ENCODE measurements at regions not wholly inside any gene's neighbourhood (a gene's known extent, or its start where the extent isn't known, plus 50 kb on each side); places are given as distances from the start of the nearest gene placed in this dataset.

GRCh38 chr10:78185693-78186055 is 152.0 kb downstream of the RPS24 start:
- TF ChIP-seq CTCF (IDR thresholded peaks at IDR 0.05), result no peak
- TF ChIP-seq ZFX (IDR thresholded peaks at IDR 0.05; ENCODE audit: borderline replicate concordance), result no peak

Data from 22Rv1 (cell line).